WTC11 (cell line): ENCODE measurements at regions not wholly inside any gene's neighbourhood (a gene's known extent, or its start where the extent isn't known, plus 50 kb on each side); places are given as distances from the start of the nearest gene placed in this dataset.

Experiments
- ATAC-seq: fragments of 200-7000 bp; cut with Tn5 transposase; 2 replicates; pipeline ENCODE4 v1.10.0; 2021; ENCODE audit warnings: mild to moderate bottlenecking, moderate library complexity
- CTCF ChIA-PET: fragments of 300-600 bp; sonication (Branson Sonifier 250); formaldehyde crosslinking; loops from one replicate; lab custom pipeline; 2021; ENCODE audit warnings: antibody characterized with exemption; lab: Charles Lee
- POLR2A ChIA-PET: fragments of 350-600 bp; sonication (Branson Sonifier 250); formaldehyde crosslinking; loops from one replicate; lab custom pipeline; 2021; ENCODE audit warnings: antibody characterized with exemption; lab: Charles Lee
- DNase-seq: peaks from one replicate; pipeline ENCODE4 v3.0.0; 2021; ENCODE audit warnings: low spot score
- H3K27ac Mint-ChIP-seq: 2 replicates; pipeline ENCODE4 v1.8.0; 2021; ENCODE audit warnings: mixed read lengths
- H3K27me3 Mint-ChIP-seq: 2 replicates; pipeline ENCODE4 v1.8.0; 2021; ENCODE audit warnings: low read depth, mild to moderate bottlenecking, moderate library complexity, mixed read lengths
- H3K36me3 Mint-ChIP-seq: 2 replicates; pipeline ENCODE4 v1.8.0; 2021; ENCODE audit warnings: mixed read lengths
- H3K4me1 Mint-ChIP-seq: 2 replicates; pipeline ENCODE4 v1.8.0; 2022; ENCODE audit warnings: mixed read lengths
- H3K4me3 Mint-ChIP-seq: 2 replicates; pipeline ENCODE4 v1.8.0; 2021; ENCODE audit warnings: mild to moderate bottlenecking, moderate library complexity, mixed read lengths
- H3K9me3 Mint-ChIP-seq: 2 replicates; pipeline ENCODE4 v1.8.0; 2021; ENCODE audit warnings: mixed read lengths
- CDX4 ChIP-seq: fragments of 250-450 bp; sonication (Bioruptor Pico); IDR thresholded peaks from 2 replicates; pipeline ENCODE4 v1.9.0; 2021; ENCODE audit warnings: moderate library complexity, mild to moderate bottlenecking, inconsistent platforms, borderline replicate concordance
- FOXP1 ChIP-seq: sonication (generic); formaldehyde crosslinking; IDR thresholded peaks from 2 replicates; pipeline ENCODE4 v1.8.0; 2022; ENCODE audit warnings: missing genetic modification reagents, mild to moderate bottlenecking, moderate library complexity, borderline replicate concordance
- FOXP4 ChIP-seq: sonication (generic); formaldehyde crosslinking; IDR thresholded peaks from 2 replicates; pipeline ENCODE4 v1.8.0; 2022; ENCODE audit warnings: mild to moderate bottlenecking, missing genetic modification reagents
- IRF1 ChIP-seq: sonication (generic); formaldehyde crosslinking; IDR thresholded peaks from 2 replicates; pipeline ENCODE4 v1.8.0; 2023; ENCODE audit warnings: missing genetic modification reagents
- MAX ChIP-seq: sonication (generic); formaldehyde crosslinking; IDR thresholded peaks from 2 replicates; pipeline ENCODE4 v1.8.0; 2022; ENCODE audit warnings: mild to moderate bottlenecking, missing genetic modification reagents
- MXD4 ChIP-seq: fragments of 250-450 bp; sonication (Bioruptor Pico); IDR thresholded peaks from 2 replicates; pipeline ENCODE4 v1.8.0; 2021; ENCODE audit warnings: mild to moderate bottlenecking, moderate library complexity, borderline replicate concordance
- NFATC4 ChIP-seq: fragments of 250-450 bp; sonication (Bioruptor Pico); IDR thresholded peaks from 2 replicates; pipeline ENCODE4 v1.9.0; 2021; ENCODE audit warnings: mild to moderate bottlenecking
- NFE2L1 ChIP-seq: sonication (generic); formaldehyde crosslinking; IDR thresholded peaks from 2 replicates; pipeline ENCODE4 v1.8.1; 2023; ENCODE audit warnings: missing genetic modification reagents
- NR1H2 ChIP-seq: sonication (generic); formaldehyde crosslinking; IDR thresholded peaks from 2 replicates; pipeline ENCODE4 v1.9.0; 2021; ENCODE audit warnings: mild to moderate bottlenecking, moderate library complexity, missing genetic modification reagents
- NR3C1 ChIP-seq: sonication (generic); formaldehyde crosslinking; conservative IDR thresholded peaks from 2 replicates; pipeline ENCODE4 v1.8.1; 2023; ENCODE audit warnings: low read depth, mild to moderate bottlenecking, missing genetic modification reagents
- OVOL2 ChIP-seq: fragments of 250-450 bp; sonication (Bioruptor Pico); IDR thresholded peaks from 2 replicates; pipeline ENCODE4 v1.9.0; 2021; ENCODE audit warnings: mild to moderate bottlenecking, borderline replicate concordance
- PRRX2 ChIP-seq: fragments of 250-450 bp; sonication (Bioruptor Pico); IDR thresholded peaks from 2 replicates; pipeline ENCODE4 v1.8.0; 2021; ENCODE audit warnings: mild to moderate bottlenecking
- SMAD4 ChIP-seq: sonication (generic); formaldehyde crosslinking; IDR thresholded peaks from 2 replicates; pipeline ENCODE4 v1.8.0; 2022; ENCODE audit warnings: mild to moderate bottlenecking, missing genetic modification reagents
- SOX15 ChIP-seq: fragments of 250-450 bp; sonication (Bioruptor Pico); IDR thresholded peaks from 2 replicates; pipeline ENCODE4 v1.9.0; 2021; ENCODE audit warnings: mild to moderate bottlenecking
- TCF7 ChIP-seq: sonication (generic); formaldehyde crosslinking; IDR thresholded peaks from 2 replicates; pipeline ENCODE4 v1.8.0; 2022; ENCODE audit warnings: mild to moderate bottlenecking, low read depth, missing genetic modification reagents, moderate library complexity
- TEAD1 ChIP-seq: sonication (generic); formaldehyde crosslinking; IDR thresholded peaks from 2 replicates; pipeline ENCODE4 v1.8.0; 2022; ENCODE audit warnings: mild to moderate bottlenecking, missing genetic modification reagents
- TEAD4 ChIP-seq: sonication (generic); formaldehyde crosslinking; IDR thresholded peaks from 2 replicates; pipeline ENCODE4 v1.8.0; 2022; ENCODE audit warnings: mild to moderate bottlenecking, missing genetic modification reagents
- ZNF219 ChIP-seq: sonication (generic); formaldehyde crosslinking; IDR thresholded peaks from 2 replicates; pipeline ENCODE4 v1.8.0; 2023; ENCODE audit warnings: missing genetic modification reagents, mild to moderate bottlenecking, borderline replicate concordance
- ZNF232 ChIP-seq: sonication (generic); formaldehyde crosslinking; IDR thresholded peaks from 2 replicates; pipeline ENCODE4 v1.8.0; 2022; ENCODE audit warnings: mild to moderate bottlenecking, missing genetic modification reagents
- ZNF532 ChIP-seq: fragments of 250-450 bp; sonication (Bioruptor Pico); IDR thresholded peaks from 2 replicates; pipeline ENCODE4 v1.9.0; 2021; ENCODE audit warnings: mild to moderate bottlenecking, borderline replicate concordance

GRCh38 chr2:82172483-82172882 is 1867.9 kb upstream of the LRRTM1 start:
- Mint-ChIP-seq H3K27me3 (no peaks in the 10 kb centered on the region), H3K4me3 (no peak overlapping the region), H3K4me1 (0 out of 2 replicates have a peak, but pooled peaks cover 3% of the 10 kb centered on the region), H3K36me3 (no peaks in the 10 kb centered on the region), H3K27ac (no peak overlapping the region), H3K9me3 (no peaks in the 10 kb centered on the region)
- no peak for DNase-seq
- ATAC-seq = no peak
- TF ChIP-seq TEAD1 = no peak
- TF ChIP-seq ZNF532 (CRISPR knock-in tag) = no peak
- TF ChIP-seq MXD4 (CRISPR knock-in tag) = no peak
- TF ChIP-seq FOXP1 (CRISPR knock-in tag) = no peak
- TF ChIP-seq TCF7 = no peak
- no peak for TF ChIP-seq ZNF219 (CRISPR knock-in tag)
- no peak for TF ChIP-seq NFE2L1
- TF ChIP-seq SMAD4 (CRISPR knock-in tag) = no peak
- no peak for TF ChIP-seq TEAD4
- TF ChIP-seq NFATC4 (CRISPR knock-in tag) = no peak
- ChIA-PET CTCF (no interaction called here), POLR2A (no interaction called here)

- no peak for DNase-seq
- Mint-ChIP-seq H3K27me3 (no peaks in the 10 kb centered on the region), H3K4me3 (no peak overlapping the region), H3K36me3 (no peaks in the 10 kb centered on the region), H3K9me3 (no peaks in the 10 kb centered on the region), H3K4me1 (0 out of 2 replicates have a peak, but pooled peaks cover 3% of the 10 kb centered on the region), H3K27ac (no peak overlapping the region)
- ATAC-seq = no peak
- ChIA-PET POLR2A (no interaction called here), CTCF (no interaction called here)
- no peak for TF ChIP-seq TEAD1
- no peak for TF ChIP-seq SOX15 (CRISPR knock-in tag)
- no peak for TF ChIP-seq PRRX2
- no peak for TF ChIP-seq ZNF232 (CRISPR knock-in tag)
- TF ChIP-seq FOXP4 (CRISPR knock-in tag) = no peak
- no peak for TF ChIP-seq MAX (CRISPR knock-in tag)
- no peak for TF ChIP-seq CDX4
- TF ChIP-seq NR3C1 (CRISPR knock-in tag) = no peak
These were observed 1864.8 kb upstream of the LRRTM1 start for GRCh38 chr2:82169379-82169778.

GRCh38 chr2:82165377-82165776 is 1860.8 kb upstream of the LRRTM1 start:
- CTCF ChIA-PET = no interaction called here
- POLR2A ChIA-PET = no interaction called here
- TF ChIP-seq NR1H2 (CRISPR knock-in tag) (no peak), IRF1 (CRISPR knock-in tag) (no peak), OVOL2 (no peak)
- DNase-seq (no peak), ATAC-seq (no peak)
- H3K36me3 Mint-ChIP-seq = no peaks in the 10 kb centered on the region
- no peaks in the 10 kb centered on the region for H3K27me3 Mint-ChIP-seq
- no peaks in the 10 kb centered on the region for H3K9me3 Mint-ChIP-seq
- H3K27ac Mint-ChIP-seq = no peak overlapping the region
- H3K4me3 Mint-ChIP-seq = no peak overlapping the region
- peaks cover 7% of the 10 kb centered on the region for H3K4me1 Mint-ChIP-seq
